B cell (primary cell): ENCODE measurements at regions not wholly inside any gene's neighbourhood (a gene's known extent, or its start where the extent isn't known, plus 50 kb on each side); places are given as distances from the start of the nearest gene placed in this dataset.

Experiments used
- ATAC-seq: fragments of 200-7000 bp; cut with Tn5 transposase; one replicate; pipeline ENCODE4 v1.10.0; 2021; ENCODE audit warnings: low read depth, mild to moderate bottlenecking, moderate number of reproducible peaks, moderate library complexity
- CTCF ChIA-PET: fragments of 350-600 bp; sonication (Branson Sonifier 250); formaldehyde crosslinking; loops from one replicate; lab custom pipeline; 2021; ENCODE audit warnings: antibody characterized with exemption, inconsistent platforms; lab: Charles Lee
- POLR2A ChIA-PET: fragments of 350-600 bp; sonication (Branson Sonifier 250); formaldehyde crosslinking; loops from one replicate; lab custom pipeline; 2021; ENCODE audit warnings: antibody characterized with exemption; lab: Charles Lee
- DNase-seq: peaks from one replicate; pipeline ENCODE4 v3.0.0; 2013
- H2AFZ ChIP-seq: 2 replicates; pipeline ENCODE4 v1.6.1; 2012; ENCODE audit warnings: mild to moderate bottlenecking, low read depth, low read length; ENCODE audit not compliant: insufficient read depth, poor library complexity, severe bottlenecking
- H3K27ac ChIP-seq, 2 donors: 1 replicate in 1 of 2; 2 replicates in 1 of 2; pipeline ENCODE4 v1.5.1; 2012 to 2013; ENCODE audit warnings: low read length in 2 of 2, mild to moderate bottlenecking in 2 of 2, moderate library complexity in 1 of 2
- H3K27me3 ChIP-seq, 4 experiments: fragments of 200-600 bp in 1 of 4; sonication (generic) in 1 of 4; replicated peaks in 1 of 4; 1 replicate in 2 of 4; 2 replicates in 2 of 4; pipeline versions ENCODE4 v1.6.1 to v1.7.0; 2013 to 2016; ENCODE audit warnings: low read length in 3 of 4, mild to moderate bottlenecking in 2 of 4, mixed read lengths in 1 of 4, moderate library complexity in 1 of 4; ENCODE audit not compliant: insufficient read depth in 4 of 4, control insufficient read depth in 3 of 4; ENCODE audit errors: control extremely low read depth in 1 of 4
- H3K36me3 ChIP-seq, 2 experiments: replicated peaks in 1 of 2; 1 replicate in 1 of 2; 2 replicates in 1 of 2; pipeline versions ENCODE4 v1.6.1 to v1.7.1; 2013; ENCODE audit warnings: low read length in 1 of 2; ENCODE audit not compliant: insufficient read depth in 2 of 2, control insufficient read depth in 1 of 2; ENCODE audit errors: control extremely low read depth in 1 of 2, extremely low read depth in 1 of 2
- H3K4me1 ChIP-seq, 2 donors: fragments of 200-600 bp in 1 of 2; sonication (generic) in 1 of 2; 1 replicate in 1 of 2; 2 replicates in 1 of 2; pipeline versions ENCODE4 v1.5.1 to v1.6.1; 2013 to 2017; ENCODE audit warnings: low read length in 2 of 2; ENCODE audit not compliant: control insufficient read depth in 2 of 2, insufficient read depth in 2 of 2
- H3K4me2 ChIP-seq: replicated peaks from 2 replicates; pipeline ENCODE3; 2012; ENCODE audit warnings: mild to moderate bottlenecking, low read depth, low read length; ENCODE audit not compliant: poor library complexity, severe bottlenecking
- H3K4me3 ChIP-seq, 5 experiments: fragments of 200-600 bp in 1 of 5; sonication (generic) in 1 of 5; 1 replicate in 3 of 5; 2 replicates in 2 of 5; pipeline versions ENCODE4 v1.5.1 to v1.7.0; 2011 to 2016; ENCODE audit warnings: low read length in 4 of 5, mild to moderate bottlenecking in 4 of 5, low read depth in 2 of 5, control low read depth in 1 of 5, moderate library complexity in 1 of 5; ENCODE audit not compliant: insufficient read depth in 1 of 5; ENCODE audit errors: control extremely low read depth in 1 of 5, extremely low read depth in 1 of 5
- H3K79me2 ChIP-seq: fragments of 200-600 bp; sonication (generic); one replicate; pipeline ENCODE4 v1.6.0; 2016; ENCODE audit warnings: low read length; ENCODE audit not compliant: control insufficient read depth, insufficient read depth
- H3K9ac ChIP-seq: fragments of 200-600 bp; sonication (generic); 2 replicates; pipeline ENCODE4 v1.6.1; 2017; ENCODE audit warnings: mild to moderate bottlenecking, low read length, moderate library complexity
- H3K9me3 ChIP-seq, 3 donors: one replicate each; pipeline versions ENCODE4 v1.6.1 to v1.7.1; 2013; ENCODE audit warnings: low read length in 2 of 3; ENCODE audit not compliant: control insufficient read depth in 2 of 3, insufficient read depth in 1 of 3; ENCODE audit errors: control extremely low read depth in 1 of 3
- H4K20me1 ChIP-seq: 2 replicates; pipeline ENCODE4 v1.6.0; 2012; ENCODE audit warnings: mild to moderate bottlenecking, low read length; ENCODE audit not compliant: insufficient read depth, control insufficient read depth, poor library complexity, severe bottlenecking
- H3K27ac Mint-ChIP-seq: one replicate; pipeline ENCODE4 v1.8.0; 2021; ENCODE audit warnings: mixed read lengths
- H3K27me3 Mint-ChIP-seq: one replicate; pipeline ENCODE4 v1.8.0; 2021; ENCODE audit warnings: mixed read lengths
- H3K4me1 Mint-ChIP-seq: one replicate; pipeline ENCODE4 v1.8.0; 2021; ENCODE audit warnings: mixed read lengths
- H3K4me3 Mint-ChIP-seq: one replicate; pipeline ENCODE4 v1.8.0; 2021; ENCODE audit warnings: mixed read lengths
- H3K9me3 Mint-ChIP-seq: one replicate; pipeline ENCODE4 v1.8.0; 2022; ENCODE audit warnings: mixed read lengths; ENCODE audit not compliant: insufficient read depth
- CTCF ChIP-seq: fragments of 200-600 bp; IDR thresholded peaks from one replicate; pipeline ENCODE4 v1.8.0; 2022; ENCODE audit warnings: antibody characterized with exemption, mild to moderate bottlenecking
- EZH2 ChIP-seq: IDR thresholded peaks from 2 replicates; pipeline ENCODE4 v1.6.1; 2012; ENCODE audit warnings: borderline replicate concordance, low read depth, mild to moderate bottlenecking, moderate library complexity, low read length; ENCODE audit not compliant: insufficient read depth, poor library complexity, severe bottlenecking
- WGBS: methylation state at CpG from one replicate; pipeline ENCODE4 v1.1.5; 2013; ENCODE audit warnings: missing lambda C conversion rate; ENCODE audit not compliant: insufficient coverage; 5-methylcytosine and 5-hydroxymethylcytosine counted together
- intact Hi-C: fragments of 100-400 bp; cut with micrococcal nuclease; formaldehyde crosslinking; loops from one replicate; pipeline ENCODE4 v1.10.0; 2022

- no peak overlapping the region for H3K27ac ChIP-seq
- DNase-seq (no peak), ATAC-seq (no peak)
- H4K20me1 ChIP-seq, result no peaks in the 10 kb centered on the region
- POLR2A ChIA-PET, result no interaction called here
- Mint-ChIP-seq H3K9me3 (no peaks in the 10 kb centered on the region), H3K4me3 (no peak overlapping the region), H3K27ac (no peak overlapping the region), H3K4me1 (no peaks in the 10 kb centered on the region), H3K27me3 (peaks cover 4% of the 10 kb centered on the region)
- no CpG with 5 or more reads among the region's 6 CpGs for WGBS
- CTCF ChIA-PET, result no interaction called here
- H3K9ac ChIP-seq, result no peak overlapping the region
- H3K4me2 ChIP-seq, result no peak overlapping the region
- intact Hi-C loops, result no loop called here
- H3K27me3 ChIP-seq, result no peaks in the 10 kb centered on the region
- H2AFZ ChIP-seq, result no peak overlapping the region
- H3K9me3 ChIP-seq, result peaks cover 0 to 3% (median 0%) of the 10 kb centered on the region in 3 donors
- H3K4me3 ChIP-seq, result no peak overlapping the region
- H3K36me3 ChIP-seq, result no peaks in the 10 kb centered on the region
- no peaks in the 10 kb centered on the region for H3K79me2 ChIP-seq
- TF ChIP-seq CTCF, result no peak
- H3K4me1 ChIP-seq, result no peaks in the 10 kb centered on the region
These were observed 143.0 kb upstream of the GYPA start for GRCh38 chr4:144283526-144283925.

GRCh38 chr4:144284026-144284425, 143.5 kb upstream of the GYPA start:
- H3K27me3 ChIP-seq, result no peaks in the 10 kb centered on the region
- H3K27ac ChIP-seq, result no peak overlapping the region
- ChIA-PET POLR2A (no interaction called here), CTCF (no interaction called here)
- Mint-ChIP-seq H3K4me3 (no peak overlapping the region), H3K4me1 (no peaks in the 10 kb centered on the region), H3K27ac (no peak overlapping the region), H3K27me3 (peaks cover 4% of the 10 kb centered on the region), H3K9me3 (no peaks in the 10 kb centered on the region)
- no peak overlapping the region for H3K4me3 ChIP-seq
- DNase-seq (no peak), ATAC-seq (no peak)
- no peak overlapping the region for H3K9ac ChIP-seq
- H3K79me2 ChIP-seq, result no peaks in the 10 kb centered on the region
- no peak overlapping the region for H3K4me2 ChIP-seq
- no peak for TF ChIP-seq CTCF
- TF ChIP-seq EZH2, result no peak
- H3K9me3 ChIP-seq, result peaks cover 0 to 3% (median 0%) of the 10 kb centered on the region in 3 donors
- no peaks in the 10 kb centered on the region for H3K36me3 ChIP-seq
- H3K4me1 ChIP-seq, result no peaks in the 10 kb centered on the region
- H4K20me1 ChIP-seq, result no peaks in the 10 kb centered on the region
- no peak overlapping the region for H2AFZ ChIP-seq
- intact Hi-C loops, result no loop called here
